ENCODE measurements at regions not wholly inside any gene's neighbourhood (a gene's known extent, or its start where the extent isn't known, plus 50 kb on each side); places are given as distances from the start of the nearest gene placed in this dataset.
"Not testable (repeated sequence)": the region's sequence is repeated elsewhere in the genome, so short reads cannot be mapped to it uniquely, and the experiment has no call there.

- H3K4me3 ChIP-seq (ENCODE audit: low read depth, low read length), result no peak overlapping the region
- DNase-seq (ENCODE audit: low read depth), result no peak
- no peak for TF ChIP-seq CTCF (IDR thresholded peaks at IDR 0.05; ENCODE audit: insufficient read depth, low read length)
Observed at GRCh38 chr11:23611726-23612125, 751.5 kb upstream of the CCDC179 start.

GRCh38 chr11:23620617-23621016 is 760.3 kb upstream of the CCDC179 start:
- DNase-seq (ENCODE audit: low read depth), result no peak
- TF ChIP-seq CTCF (IDR thresholded peaks at IDR 0.05; ENCODE audit: insufficient read depth, low read length), result no peak
- no peak overlapping the region for H3K4me3 ChIP-seq (ENCODE audit: low read depth, low read length)

GRCh38 chr11:23632293-23632692 is 772.0 kb upstream of the CCDC179 start:
- no peak for DNase-seq (ENCODE audit: low read depth)
- TF ChIP-seq CTCF (IDR thresholded peaks at IDR 0.05; ENCODE audit: insufficient read depth, low read length), result no peak
- no peak overlapping the region for H3K4me3 ChIP-seq (ENCODE audit: low read depth, low read length)

- no peak for TF ChIP-seq CTCF (IDR thresholded peaks at IDR 0.05; ENCODE audit: insufficient read depth, low read length)
- no peak for DNase-seq (ENCODE audit: low read depth)
- no peak overlapping the region for H3K4me3 ChIP-seq (ENCODE audit: low read depth, low read length)
Observed at GRCh38 chr11:23644443-23644842, 784.2 kb upstream of the CCDC179 start.

- not testable (repeated sequence) for H3K4me3 ChIP-seq (ENCODE audit: low read depth, low read length); DNase-seq (ENCODE audit: low read depth)
Observed at GRCh38 chr11:23652336-23652735, 792.1 kb upstream of the CCDC179 start.

- no peak for DNase-seq (ENCODE audit: low read depth)
- no peak for TF ChIP-seq CTCF (IDR thresholded peaks at IDR 0.05; ENCODE audit: insufficient read depth, low read length)
- H3K4me3 ChIP-seq (ENCODE audit: low read depth, low read length), result no peak overlapping the region
Observed at GRCh38 chr11:23653071-23653675, 792.9 kb upstream of the CCDC179 start.

- no peak for DNase-seq (ENCODE audit: low read depth)
- H3K4me3 ChIP-seq (ENCODE audit: low read depth, low read length), result no peak overlapping the region
- TF ChIP-seq CTCF (IDR thresholded peaks at IDR 0.05; ENCODE audit: insufficient read depth, low read length), result no peak
Observed at GRCh38 chr11:23668324-23668723, 808.0 kb upstream of the CCDC179 start.

Measured in fibroblast of the aortic adventitia (primary cell).